HG03520 (cell line): ENCODE measurements at regions not wholly inside any gene's neighbourhood (a gene's known extent, or its start where the extent isn't known, plus 50 kb on each side); places are given as distances from the start of the nearest gene placed in this dataset.

Experiments used
- ATAC-seq: cut with Tn5 transposase; IDR thresholded peaks from one replicate; pipeline ENCODE4 v1.9.1; 2021; ENCODE audit warnings: mild to moderate bottlenecking, moderate library complexity; ENCODE audit not compliant: unreplicated experiment

GRCh38 chr14:101372894-101373620 lies 188.2 kb upstream of the DIO3 start:
- ATAC-seq: no peak

GRCh38 chr14:101373690-101374295 lies 187.5 kb upstream of the DIO3 start:
- ATAC-seq: no peak

DNA sequence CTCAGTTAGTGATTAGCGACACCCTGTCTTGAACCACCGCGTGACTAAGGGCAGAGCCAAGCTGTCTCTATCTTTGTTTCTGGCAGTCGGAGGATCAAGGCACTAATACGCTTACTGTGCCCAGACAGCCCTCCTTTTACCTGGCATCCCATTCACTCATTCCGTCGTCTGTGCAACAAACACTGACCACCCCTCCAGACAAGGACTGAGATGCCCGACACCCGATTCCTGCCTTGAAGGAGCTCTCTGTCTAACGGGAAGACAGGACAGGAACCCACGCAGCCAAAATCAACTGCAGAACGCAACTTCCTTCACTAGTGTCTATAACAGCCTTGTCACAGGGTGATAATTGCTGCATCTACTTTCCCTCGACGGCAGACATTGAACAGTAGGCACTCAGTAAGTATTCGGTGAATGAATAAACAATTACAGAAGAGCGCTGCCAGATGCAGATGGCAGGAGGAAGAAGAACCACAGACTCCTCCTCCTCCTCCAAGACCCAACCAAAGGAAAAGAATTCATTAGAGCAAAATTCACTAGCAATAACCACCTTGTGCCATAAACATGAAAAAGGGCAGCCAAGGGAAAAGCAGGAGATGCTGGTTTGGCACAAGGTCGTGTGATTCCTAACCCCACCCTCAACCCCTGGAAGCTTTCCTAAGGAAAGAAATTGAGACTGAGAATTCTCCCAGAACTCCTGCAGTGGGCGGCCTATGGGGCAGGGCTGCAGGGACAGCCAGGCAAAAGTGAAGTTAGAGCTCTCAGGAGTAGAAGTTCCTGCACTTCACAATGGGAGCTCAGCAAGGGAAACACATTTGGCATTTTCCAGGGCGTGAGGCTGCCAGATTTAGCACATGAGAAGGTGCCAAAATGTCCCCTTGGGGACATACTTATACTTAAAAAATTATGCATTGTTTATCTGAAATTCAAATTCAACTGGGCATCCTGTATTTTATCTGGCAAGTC lies 186.6 kb upstream of the DIO3 start:
- ATAC-seq: no peak

DNA sequence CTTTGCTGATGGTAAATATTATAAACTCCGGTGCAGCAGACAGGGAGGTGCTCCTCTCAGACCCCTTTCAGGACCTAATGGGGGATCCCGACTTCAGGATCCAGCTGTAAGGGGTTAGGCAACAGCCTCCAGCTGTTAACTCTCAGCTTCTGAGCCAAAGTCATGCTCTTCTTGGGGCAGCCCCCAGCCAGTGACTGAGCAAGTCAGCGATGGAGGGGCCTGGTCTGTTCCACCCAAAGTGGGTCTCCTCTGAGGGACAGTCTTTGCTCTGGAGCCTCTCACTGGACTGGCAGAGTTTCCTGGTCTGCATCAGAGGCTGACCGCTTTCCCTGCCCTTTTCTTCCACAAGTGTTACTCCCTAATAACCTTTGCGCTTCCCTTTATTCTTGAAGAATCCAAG lies 184.2 kb upstream of the DIO3 start:
- no peak for ATAC-seq

DNA sequence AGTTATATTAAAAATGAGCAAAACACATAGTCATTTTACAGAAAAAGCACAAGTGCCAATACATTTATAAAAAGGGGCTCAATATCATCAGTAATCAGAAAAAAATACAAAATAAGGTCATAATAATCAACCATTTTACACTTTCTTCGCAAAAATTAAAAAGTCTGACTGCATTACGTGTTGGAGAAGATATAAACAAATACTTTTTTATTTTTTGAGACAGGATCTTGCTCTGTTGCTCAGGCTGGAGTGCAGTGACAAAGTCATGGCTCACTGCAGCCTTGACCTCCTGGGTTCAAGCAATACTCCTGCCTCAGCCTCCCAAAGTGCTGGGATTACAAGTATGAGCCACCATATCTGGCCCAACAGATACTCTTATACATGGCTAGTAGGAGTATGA lies 181.5 kb upstream of the DIO3 start:
- no peak for ATAC-seq

DNA sequence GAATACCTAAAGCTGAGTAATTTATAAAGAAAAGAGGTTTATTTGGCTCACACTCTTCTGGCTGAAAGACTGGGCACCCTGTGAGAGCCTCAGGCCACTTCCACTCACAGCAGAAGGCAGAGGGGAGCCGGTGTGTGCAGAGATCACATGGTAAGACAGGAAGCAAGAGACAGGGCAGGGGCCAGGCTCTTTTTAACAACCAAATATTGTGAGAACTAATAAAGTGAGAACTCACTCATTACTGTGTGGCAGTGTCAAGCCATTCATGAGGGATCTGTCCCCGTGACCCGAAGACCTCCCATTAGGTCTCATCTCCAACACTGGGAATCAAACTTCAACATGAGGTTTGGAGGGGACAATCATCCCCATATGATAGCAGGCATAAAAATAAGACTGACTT lies 180.8 kb upstream of the DIO3 start:
- no peak for ATAC-seq

DNA sequence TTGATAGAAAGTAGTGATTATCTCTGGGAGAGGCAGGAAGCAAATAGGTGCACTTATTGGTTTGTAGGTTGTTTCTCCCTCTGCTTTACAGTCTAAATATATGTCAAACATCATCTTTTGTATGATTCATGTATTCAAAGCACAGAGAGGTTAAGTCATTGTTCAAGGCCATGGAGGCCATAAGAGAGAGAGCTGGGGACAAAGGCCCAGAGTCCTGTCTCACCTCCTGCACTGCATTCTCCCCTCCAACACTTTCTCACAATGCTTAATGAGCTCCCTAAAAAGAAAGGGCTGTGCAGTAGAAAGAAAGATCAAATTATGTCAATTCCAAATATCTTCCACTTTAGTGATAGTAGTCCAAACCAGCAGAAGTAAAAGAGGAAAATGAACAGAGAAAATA lies 180.4 kb upstream of the DIO3 start:
- no peak for ATAC-seq

DNA sequence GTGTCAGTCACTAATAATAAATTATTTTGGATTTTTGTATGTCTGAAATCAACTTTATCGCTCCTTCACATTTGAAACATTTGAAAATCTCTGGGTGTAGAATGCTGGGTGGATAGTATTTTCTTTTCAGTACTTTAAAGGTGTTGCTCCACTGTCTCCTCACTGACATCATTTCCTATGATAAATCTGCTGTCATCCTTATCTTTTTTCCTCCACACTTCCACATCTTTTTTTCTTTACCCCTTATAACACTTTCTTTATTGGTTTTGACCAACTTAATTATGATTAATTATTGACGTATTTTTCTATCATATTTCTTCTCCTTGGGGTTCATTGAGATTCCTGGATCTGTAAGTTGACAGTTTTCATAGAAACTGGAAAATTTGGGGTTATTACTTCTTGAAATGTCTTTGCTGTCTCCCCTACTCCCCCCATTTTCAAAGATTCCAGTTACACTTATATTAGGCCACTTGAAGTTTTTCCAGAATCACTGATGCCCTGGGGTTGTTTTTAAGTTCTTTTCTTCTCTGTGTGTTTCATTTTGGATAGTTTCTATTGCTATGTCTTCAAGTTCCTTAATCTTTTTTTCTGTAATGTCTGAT lies 177.5 kb upstream of the DIO3 start:
- no peak for ATAC-seq

- no peak for ATAC-seq
Measured at GRCh38 chr14:101394374-101394773, 166.9 kb upstream of the DIO3 start.

GRCh38 chr14:101395779-101396178 lies 165.5 kb upstream of the DIO3 start:
- no peak for ATAC-seq

DNA sequence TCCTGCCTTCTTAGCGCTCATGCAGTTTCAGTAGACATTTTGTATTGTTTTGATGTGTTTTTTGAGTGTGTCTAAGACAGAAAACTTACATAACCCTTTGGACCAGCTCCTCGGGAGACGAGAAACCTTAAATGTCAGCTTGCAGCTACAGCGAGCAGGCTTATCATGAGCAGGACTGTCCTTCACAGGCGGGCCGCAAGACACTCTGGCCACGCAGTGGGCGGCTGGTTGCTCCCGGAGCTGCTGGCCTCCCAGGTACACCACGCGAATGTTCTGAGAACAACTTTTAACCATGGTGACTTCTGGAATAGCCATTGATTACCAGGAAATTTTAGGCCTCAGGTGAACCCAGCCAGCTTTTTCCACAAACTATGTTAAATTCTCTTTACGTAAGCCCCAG lies 164.1 kb upstream of the DIO3 start:
- ATAC-seq: no peak

DNA sequence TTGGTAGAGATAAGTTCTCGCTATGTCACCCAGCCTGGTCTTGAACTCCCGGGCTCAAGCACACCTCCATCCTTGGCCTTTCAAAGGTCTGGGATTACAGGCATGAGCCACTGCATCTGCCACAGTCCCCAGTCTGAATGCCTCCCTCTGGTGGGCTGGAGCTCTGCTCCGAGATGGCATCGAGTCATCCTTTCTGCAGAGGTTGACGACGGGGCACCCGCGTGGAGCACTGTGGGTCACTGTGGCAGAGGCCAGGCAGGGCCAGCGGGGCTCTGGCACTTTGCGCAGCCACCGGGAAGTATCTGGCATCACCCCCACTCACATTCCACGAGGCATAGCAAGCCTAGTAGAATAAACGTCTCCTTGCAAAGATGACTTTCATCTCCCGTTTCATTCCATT lies 163.3 kb upstream of the DIO3 start:
- ATAC-seq: no peak

DNA sequence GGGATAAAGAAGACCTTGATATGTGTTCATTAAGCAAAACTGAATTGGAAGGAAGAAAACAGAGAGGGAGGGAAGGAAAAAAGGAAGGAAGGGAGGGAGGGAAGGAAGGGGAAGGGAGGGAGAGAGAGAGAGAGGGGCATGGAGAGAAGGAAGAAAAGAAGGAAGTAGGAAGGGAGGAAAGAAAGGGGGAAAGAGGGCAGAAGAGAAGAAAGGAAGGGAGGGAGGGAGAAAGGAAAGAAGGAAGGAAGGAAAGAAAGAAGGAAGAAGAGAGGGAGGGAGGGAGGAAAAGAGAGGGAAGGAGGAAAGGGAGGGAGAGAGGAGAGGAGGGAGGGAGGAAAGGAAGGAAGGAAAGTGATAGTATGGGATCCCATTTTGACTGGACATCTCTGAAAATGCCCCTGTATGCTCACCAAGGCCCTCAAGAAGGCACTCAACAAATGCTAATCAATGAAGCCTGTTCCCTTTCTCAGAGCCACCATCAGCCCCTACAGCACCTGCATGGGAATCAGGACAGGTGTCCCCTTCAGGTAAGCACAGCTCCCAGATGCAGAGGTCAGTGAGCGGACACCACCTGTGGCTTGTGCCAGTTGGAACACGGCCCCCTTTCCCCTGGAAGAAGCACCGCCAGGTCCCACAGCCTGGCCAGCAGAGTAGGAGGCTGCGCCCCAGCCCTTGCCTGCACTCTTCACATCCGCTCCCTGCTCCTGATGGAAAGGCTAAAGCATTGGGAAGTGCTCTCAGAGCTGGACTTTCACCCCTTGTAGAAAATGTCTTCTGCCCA lies 161.4 kb upstream of the DIO3 start:
- ATAC-seq: no peak

GRCh38 chr14:101400830-101401229 lies 160.5 kb upstream of the DIO3 start:
- ATAC-seq: no peak

- ATAC-seq: no peak
Measured at GRCh38 chr14:101402936-101403660, 158.2 kb upstream of the DIO3 start.

GRCh38 chr14:101404426-101405170 lies 156.7 kb upstream of the DIO3 start:
- no peak for ATAC-seq

- no peak for ATAC-seq
Measured at GRCh38 chr14:101405171-101405883, 156.0 kb upstream of the DIO3 start.

DNA sequence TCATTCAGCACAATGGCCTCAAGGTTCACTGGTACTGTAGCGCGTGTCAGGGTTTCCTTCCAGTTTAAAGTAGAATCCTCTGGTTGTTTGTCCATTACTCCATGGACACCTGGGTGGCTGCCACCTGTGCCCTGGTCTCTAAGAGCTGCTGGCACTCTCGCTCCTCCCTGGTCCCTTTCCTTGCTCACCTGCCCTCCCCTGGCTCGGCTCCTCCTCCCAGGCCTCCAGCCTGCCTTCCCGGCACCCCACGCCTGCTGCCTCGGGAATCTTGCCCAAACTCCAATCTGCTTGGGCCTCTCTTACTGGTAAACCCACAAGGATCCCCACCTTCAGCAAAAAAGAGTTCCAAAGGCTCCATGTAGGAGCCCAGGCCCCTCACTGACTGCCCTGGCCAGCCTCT lies 154.4 kb upstream of the DIO3 start:
- no peak for ATAC-seq

DNA sequence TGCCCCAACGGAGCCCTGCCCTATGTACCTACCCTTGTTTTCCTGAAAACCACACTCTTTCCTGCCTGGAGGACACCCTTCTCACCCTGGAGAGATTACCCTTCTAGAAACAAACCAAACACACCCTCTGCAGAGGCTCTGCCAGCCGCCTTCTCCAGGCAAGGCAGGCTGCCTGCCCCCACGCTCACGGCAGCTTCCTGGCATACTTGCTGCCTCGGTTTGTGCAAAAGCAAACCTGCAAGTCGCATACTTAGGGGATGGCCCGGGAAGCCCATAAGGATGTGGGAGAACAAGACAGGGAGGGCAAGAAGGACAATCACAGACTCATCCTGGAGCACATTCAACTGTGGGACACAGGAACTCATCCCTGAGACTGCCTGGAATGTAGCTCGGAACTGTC lies 154.0 kb upstream of the DIO3 start:
- ATAC-seq: no peak
